ENCODE measurements at regions not wholly inside any gene's neighbourhood (a gene's known extent, or its start where the extent isn't known, plus 50 kb on each side); places are given as distances from the start of the nearest gene placed in this dataset.

DNA sequence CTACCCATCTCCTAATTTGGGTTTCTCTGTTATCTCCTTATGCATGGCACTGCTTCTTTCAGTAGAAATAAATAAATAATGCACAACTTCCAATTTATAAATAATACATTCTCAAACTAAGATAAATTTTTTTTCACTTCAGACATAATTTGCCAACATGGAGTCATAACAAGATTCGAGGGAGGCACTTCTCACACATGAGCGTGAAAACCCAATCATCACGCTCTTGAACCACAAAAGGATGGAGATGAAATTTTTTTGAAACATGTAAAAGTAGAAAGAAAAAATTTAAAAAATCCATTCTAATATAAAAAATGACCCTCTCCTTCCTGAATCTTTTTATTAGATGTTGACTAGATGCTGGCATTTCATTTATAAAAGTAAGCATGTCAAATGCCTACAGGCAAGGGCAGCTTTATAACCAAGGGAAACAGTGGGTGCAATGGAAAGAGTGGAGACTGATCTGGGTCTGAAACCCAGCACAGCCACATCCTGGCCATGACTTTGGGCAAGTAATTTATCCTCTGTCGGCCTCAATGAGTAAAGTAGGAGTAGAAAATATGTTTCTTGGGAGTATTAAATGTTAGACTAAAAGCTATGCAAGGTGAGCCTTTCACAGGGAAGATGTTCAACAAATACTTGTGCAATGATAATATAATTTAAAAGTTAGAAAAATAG, 185.0 kb downstream of the STK31 start:
- H3K79me2 ChIP-seq (replicated peaks; ENCODE audit: insufficient read depth, low read length), result no peaks in the 10 kb centered on the region
- H3K9ac ChIP-seq (ENCODE audit: low read length), result no peak overlapping the region
- no peaks in the 10 kb centered on the region for H3K27me3 ChIP-seq (ENCODE audit: insufficient read depth, low read depth, low read length)
- H3K9me3 ChIP-seq (ENCODE audit: low read length), result no peaks in the 10 kb centered on the region
- no peak overlapping the region for H3K4me3 ChIP-seq (ENCODE audit: low read length)
- no peak for TF ChIP-seq POLR2AphosphoS5 (IDR thresholded peaks at IDR 0.05)
- TF ChIP-seq MXI1 (conservative IDR thresholded peaks at IDR 0.05; ENCODE audit: poor library complexity, severe bottlenecking), result no peak
- no peak for TF ChIP-seq EZH2 (IDR thresholded peaks at IDR 0.05; ENCODE audit: borderline replicate concordance, insufficient read depth, low read length, poor library complexity, severe bottlenecking)
- TF ChIP-seq RAD21 (conservative IDR thresholded peaks at IDR 0.05), result no peak
- no peak for TF ChIP-seq SMC3 (conservative IDR thresholded peaks at IDR 0.05; ENCODE audit: poor library complexity)
- no peak for TF ChIP-seq EP300 (conservative IDR thresholded peaks at IDR 0.05; ENCODE audit: poor library complexity, severe bottlenecking)
- TF ChIP-seq, protein P1, sequence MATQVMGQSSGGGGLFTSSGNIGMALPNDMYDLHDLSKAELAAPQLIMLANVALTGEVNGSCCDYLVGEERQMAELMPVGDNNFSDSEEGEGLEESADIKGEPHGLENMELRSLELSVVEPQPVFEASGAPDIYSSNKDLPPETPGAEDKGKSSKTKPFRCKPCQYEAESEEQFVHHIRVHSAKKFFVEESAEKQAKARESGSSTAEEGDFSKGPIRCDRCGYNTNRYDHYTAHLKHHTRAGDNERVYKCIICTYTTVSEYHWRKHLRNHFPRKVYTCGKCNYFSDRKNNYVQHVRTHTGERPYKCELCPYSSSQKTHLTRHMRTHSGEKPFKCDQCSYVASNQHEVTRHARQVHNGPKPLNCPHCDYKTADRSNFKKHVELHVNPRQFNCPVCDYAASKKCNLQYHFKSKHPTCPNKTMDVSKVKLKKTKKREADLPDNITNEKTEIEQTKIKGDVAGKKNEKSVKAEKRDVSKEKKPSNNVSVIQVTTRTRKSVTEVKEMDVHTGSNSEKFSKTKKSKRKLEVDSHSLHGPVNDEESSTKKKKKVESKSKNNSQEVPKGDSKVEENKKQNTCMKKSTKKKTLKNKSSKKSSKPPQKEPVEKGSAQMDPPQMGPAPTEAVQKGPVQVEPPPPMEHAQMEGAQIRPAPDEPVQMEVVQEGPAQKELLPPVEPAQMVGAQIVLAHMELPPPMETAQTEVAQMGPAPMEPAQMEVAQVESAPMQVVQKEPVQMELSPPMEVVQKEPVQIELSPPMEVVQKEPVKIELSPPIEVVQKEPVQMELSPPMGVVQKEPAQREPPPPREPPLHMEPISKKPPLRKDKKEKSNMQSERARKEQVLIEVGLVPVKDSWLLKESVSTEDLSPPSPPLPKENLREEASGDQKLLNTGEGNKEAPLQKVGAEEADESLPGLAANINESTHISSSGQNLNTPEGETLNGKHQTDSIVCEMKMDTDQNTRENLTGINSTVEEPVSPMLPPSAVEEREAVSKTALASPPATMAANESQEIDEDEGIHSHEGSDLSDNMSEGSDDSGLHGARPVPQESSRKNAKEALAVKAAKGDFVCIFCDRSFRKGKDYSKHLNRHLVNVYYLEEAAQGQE (IDR thresholded peaks at IDR 0.05; ENCODE audit: borderline replicate concordance), result no peak
- no peak overlapping the region for H2AFZ ChIP-seq (ENCODE audit: low read depth, low read length)
- H3K9me2 ChIP-seq (ENCODE audit: insufficient read depth, low read length), result no peaks in the 10 kb centered on the region
- no peak overlapping the region for H3K27ac ChIP-seq (ENCODE audit: low read length)
- no peak overlapping the region for H3K4me2 ChIP-seq (ENCODE audit: low read length)
- no peaks in the 10 kb centered on the region for H3F3A ChIP-seq (ENCODE audit: insufficient read depth, low read length, poor library complexity, severe bottlenecking)
- H4K20me1 ChIP-seq (ENCODE audit: insufficient read depth), result no peaks in the 10 kb centered on the region
- H3K36me3 ChIP-seq (ENCODE audit: insufficient read depth, low read length), result no peaks in the 10 kb centered on the region

DNA sequence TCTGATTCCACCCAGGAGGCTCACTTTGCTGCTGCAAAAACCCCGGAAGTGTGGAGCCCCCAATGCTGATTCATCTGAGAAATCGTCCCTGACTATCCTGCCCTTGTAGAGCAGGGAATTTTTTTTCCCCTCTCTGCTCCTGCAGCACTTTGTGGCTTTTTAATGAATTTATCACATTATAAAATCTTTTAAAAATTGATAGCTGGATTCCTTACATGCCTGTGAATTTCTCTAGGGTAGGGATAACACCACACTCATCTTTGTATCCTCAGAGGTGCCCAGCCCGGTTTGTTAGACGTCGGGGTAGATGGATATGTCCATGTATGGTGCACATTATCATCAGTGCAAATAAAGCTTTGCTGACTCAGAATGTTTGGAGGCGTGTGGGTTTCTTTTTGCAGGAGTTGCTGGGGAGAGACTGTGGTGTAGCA, 185.7 kb downstream of the STK31 start:
- Histone ChIP-seq H3K79me2 (replicated peaks; ENCODE audit: insufficient read depth, low read length) (no peaks in the 10 kb centered on the region), H3K27ac (ENCODE audit: low read length) (no peak overlapping the region), H3K27me3 (ENCODE audit: insufficient read depth, low read depth, low read length) (no peaks in the 10 kb centered on the region), H3K4me3 (ENCODE audit: low read length) (no peak overlapping the region), H3K9me2 (ENCODE audit: insufficient read depth, low read length) (no peaks in the 10 kb centered on the region), H3K9me3 (ENCODE audit: low read length) (no peaks in the 10 kb centered on the region), H3F3A (ENCODE audit: insufficient read depth, low read length, poor library complexity, severe bottlenecking) (no peaks in the 10 kb centered on the region), H2AFZ (ENCODE audit: low read depth, low read length) (no peak overlapping the region), H3K4me2 (ENCODE audit: low read length) (no peak overlapping the region), H3K36me3 (ENCODE audit: insufficient read depth, low read length) (no peaks in the 10 kb centered on the region), H4K20me1 (ENCODE audit: insufficient read depth) (no peaks in the 10 kb centered on the region), H3K9ac (ENCODE audit: low read length) (no peak overlapping the region)
- TF ChIP-seq, protein P2, sequence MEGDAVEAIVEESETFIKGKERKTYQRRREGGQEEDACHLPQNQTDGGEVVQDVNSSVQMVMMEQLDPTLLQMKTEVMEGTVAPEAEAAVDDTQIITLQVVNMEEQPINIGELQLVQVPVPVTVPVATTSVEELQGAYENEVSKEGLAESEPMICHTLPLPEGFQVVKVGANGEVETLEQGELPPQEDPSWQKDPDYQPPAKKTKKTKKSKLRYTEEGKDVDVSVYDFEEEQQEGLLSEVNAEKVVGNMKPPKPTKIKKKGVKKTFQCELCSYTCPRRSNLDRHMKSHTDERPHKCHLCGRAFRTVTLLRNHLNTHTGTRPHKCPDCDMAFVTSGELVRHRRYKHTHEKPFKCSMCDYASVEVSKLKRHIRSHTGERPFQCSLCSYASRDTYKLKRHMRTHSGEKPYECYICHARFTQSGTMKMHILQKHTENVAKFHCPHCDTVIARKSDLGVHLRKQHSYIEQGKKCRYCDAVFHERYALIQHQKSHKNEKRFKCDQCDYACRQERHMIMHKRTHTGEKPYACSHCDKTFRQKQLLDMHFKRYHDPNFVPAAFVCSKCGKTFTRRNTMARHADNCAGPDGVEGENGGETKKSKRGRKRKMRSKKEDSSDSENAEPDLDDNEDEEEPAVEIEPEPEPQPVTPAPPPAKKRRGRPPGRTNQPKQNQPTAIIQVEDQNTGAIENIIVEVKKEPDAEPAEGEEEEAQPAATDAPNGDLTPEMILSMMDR (IDR thresholded peaks at IDR 0.05; ENCODE audit: poor library complexity, severe bottlenecking), result no peak
- TF ChIP-seq POLR2AphosphoS5 (IDR thresholded peaks at IDR 0.05) (no peak), EP300 (conservative IDR thresholded peaks at IDR 0.05; ENCODE audit: poor library complexity, severe bottlenecking) (no peak), EZH2 (IDR thresholded peaks at IDR 0.05; ENCODE audit: borderline replicate concordance, insufficient read depth, low read length, poor library complexity, severe bottlenecking) (no peak), MXI1 (conservative IDR thresholded peaks at IDR 0.05; ENCODE audit: poor library complexity, severe bottlenecking) (no peak), RAD21 (conservative IDR thresholded peaks at IDR 0.05) (no peak)
- TF ChIP-seq, protein P1 (IDR thresholded peaks at IDR 0.05; ENCODE audit: borderline replicate concordance), result no peak
